Keratinocyte (primary cell): ENCODE measurements at regions not wholly inside any gene's neighbourhood (a gene's known extent, or its start where the extent isn't known, plus 50 kb on each side); places are given as distances from the start of the nearest gene placed in this dataset.

Source experiments
- DNase-seq: peaks from one replicate; pipeline ENCODE4 v3.0.0-alpha.2; 2011; ENCODE audit warnings: low read depth, missing footprints, low spot score
- FAIRE-seq: peaks from 2 replicates; lab custom pipeline; 2011; peaks lifted over from hg19 to GRCh38; lab: Jason Lieb, UNC
- H2AFZ ChIP-seq: 2 replicates; pipeline ENCODE4 v1.6.0; 2012; ENCODE audit warnings: low read length, control low read depth, inconsistent platforms; ENCODE audit not compliant: control insufficient read depth
- H3K27ac ChIP-seq: 2 replicates; pipeline ENCODE4 v1.5.1; 2011; ENCODE audit warnings: low read length; ENCODE audit not compliant: control insufficient read depth, insufficient read depth
- H3K27me3 ChIP-seq: 3 replicates; pipeline ENCODE4 v1.6.0; 2011; ENCODE audit warnings: low read length; ENCODE audit not compliant: control insufficient read depth, insufficient read depth; ENCODE audit errors: extremely low read depth
- H3K36me3 ChIP-seq, 2 experiments: 2 replicates in 1 of 2; 3 replicates in 1 of 2; pipeline ENCODE4 v1.5.1; 2011; ENCODE audit warnings: low read length in 2 of 2, mild to moderate bottlenecking in 1 of 2; ENCODE audit not compliant: control insufficient read depth in 2 of 2, insufficient read depth in 2 of 2; ENCODE audit errors: extremely low read depth in 1 of 2
- H3K4me1 ChIP-seq: 3 replicates; pipeline ENCODE4 v1.5.1; 2011; ENCODE audit warnings: low read length; ENCODE audit not compliant: control insufficient read depth, insufficient read depth; ENCODE audit errors: extremely low read depth
- H3K4me2 ChIP-seq: 3 replicates; pipeline ENCODE4 v1.6.0; 2011; ENCODE audit warnings: low read depth, low read length; ENCODE audit not compliant: control insufficient read depth, insufficient read depth; ENCODE audit errors: extremely low read depth
- H3K4me3 ChIP-seq, 3 experiments: fragments of 200-600 bp in 1 of 3; sonication (generic) in 1 of 3; 2 replicates in 2 of 3; 3 replicates in 1 of 3; pipeline ENCODE4 v1.5.1; 2011 to 2016; ENCODE audit warnings: low read length in 3 of 3, mild to moderate bottlenecking in 3 of 3, control low read depth in 2 of 3, inconsistent platforms in 1 of 3, low read depth in 1 of 3, mixed read lengths in 1 of 3, mixed run types in 1 of 3, moderate library complexity in 1 of 3; ENCODE audit not compliant: control insufficient read depth in 2 of 3, insufficient read depth in 2 of 3; ENCODE audit errors: extremely low read depth in 1 of 3
- H3K79me2 ChIP-seq: 2 replicates; pipeline ENCODE4 v1.6.0; 2012; ENCODE audit warnings: low read length; ENCODE audit not compliant: control insufficient read depth, insufficient read depth
- H3K9ac ChIP-seq: 3 replicates; pipeline ENCODE4 v1.6.0; 2011; ENCODE audit warnings: low read length; ENCODE audit not compliant: control insufficient read depth, insufficient read depth; ENCODE audit errors: extremely low read depth
- H3K9me1 ChIP-seq: 3 replicates; pipeline ENCODE4 v1.6.0; 2011; ENCODE audit warnings: low read length; ENCODE audit not compliant: control insufficient read depth, insufficient read depth; ENCODE audit errors: extremely low read depth
- H3K9me3 ChIP-seq: 2 replicates; pipeline ENCODE4 v1.5.1; 2012; ENCODE audit warnings: low read depth, low read length; ENCODE audit not compliant: control insufficient read depth
- H4K20me1 ChIP-seq: 3 replicates; pipeline ENCODE4 v1.6.0; 2011; ENCODE audit warnings: low read length; ENCODE audit not compliant: control insufficient read depth, insufficient read depth; ENCODE audit errors: extremely low read depth
- EZH2 ChIP-seq: IDR thresholded peaks from one replicate; pipeline ENCODE4 v1.6.1; 2012; ENCODE audit warnings: inconsistent platforms, mild to moderate bottlenecking, low read length, moderate library complexity
- dilution Hi-C: fragments of 300-500 bp; cut with MboI; formaldehyde crosslinking; loops from one replicate; pipeline ENCODE4 v1.7.0; 2020; ENCODE audit warnings: low sequenced_read_pairs; ENCODE audit not compliant: extremely low pct_ligation_motif_present
- TF ChIP-seq, protein P1 (sequence below), 3 experiments: IDR thresholded peaks in 1 of 3; conservative IDR thresholded peaks in 1 of 3; optimal IDR thresholded peaks in 1 of 3; 2 replicates in 2 of 3; 3 replicates in 1 of 3; pipeline versions ENCODE3 to v1.5.1; 2011; ENCODE audit warnings: low read length in 3 of 3, mild to moderate bottlenecking in 3 of 3, moderate library complexity in 2 of 3, control low read depth in 1 of 3, inconsistent platforms in 1 of 3; ENCODE audit not compliant: insufficient read depth in 2 of 3; ENCODE audit errors: extremely low read depth in 1 of 3

DNA sequence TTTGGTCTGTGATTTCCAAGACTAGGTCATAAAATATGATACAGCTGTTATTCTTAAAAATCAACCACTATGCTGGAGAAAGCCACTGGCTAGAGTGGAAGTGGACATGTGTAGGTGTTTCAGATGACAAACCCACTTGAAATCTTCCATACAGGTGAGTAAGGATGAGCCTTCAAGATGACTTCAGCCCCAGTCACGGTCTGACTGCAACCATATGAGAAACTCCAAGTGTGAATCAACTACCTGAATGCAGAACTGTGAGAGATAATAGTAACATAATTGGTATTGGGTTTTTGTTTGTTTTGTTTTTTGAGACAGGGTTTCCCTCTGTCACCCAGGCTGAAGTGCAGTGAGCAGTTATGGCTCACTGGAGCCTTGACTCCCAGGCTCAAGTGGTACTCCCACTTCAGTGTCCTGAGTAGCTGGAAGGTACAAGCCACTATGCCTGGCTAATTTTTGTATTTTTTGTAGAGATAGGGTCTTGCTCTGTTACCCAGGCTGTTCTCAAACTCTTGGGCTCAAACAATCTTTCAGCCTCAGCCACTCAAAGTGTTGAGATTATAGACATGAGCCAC, 273.3 kb upstream of the LRIG3 start:
- Histone ChIP-seq H3K79me2 (no peaks in the 10 kb centered on the region), H3K9me1 (no peaks in the 10 kb centered on the region), H3K27ac (no peak overlapping the region), H3K4me3 (no peak overlapping the region), H3K9ac (no peak overlapping the region), H3K4me2 (no peak overlapping the region), H3K27me3 (peaks cover 3% of the 10 kb centered on the region), H3K4me1 (no peaks in the 10 kb centered on the region), H3K36me3 (no peaks in the 10 kb centered on the region), H2AFZ (no peak overlapping the region), H3K9me3 (no peaks in the 10 kb centered on the region), H4K20me1 (no peaks in the 10 kb centered on the region)
- TF ChIP-seq, protein P1, sequence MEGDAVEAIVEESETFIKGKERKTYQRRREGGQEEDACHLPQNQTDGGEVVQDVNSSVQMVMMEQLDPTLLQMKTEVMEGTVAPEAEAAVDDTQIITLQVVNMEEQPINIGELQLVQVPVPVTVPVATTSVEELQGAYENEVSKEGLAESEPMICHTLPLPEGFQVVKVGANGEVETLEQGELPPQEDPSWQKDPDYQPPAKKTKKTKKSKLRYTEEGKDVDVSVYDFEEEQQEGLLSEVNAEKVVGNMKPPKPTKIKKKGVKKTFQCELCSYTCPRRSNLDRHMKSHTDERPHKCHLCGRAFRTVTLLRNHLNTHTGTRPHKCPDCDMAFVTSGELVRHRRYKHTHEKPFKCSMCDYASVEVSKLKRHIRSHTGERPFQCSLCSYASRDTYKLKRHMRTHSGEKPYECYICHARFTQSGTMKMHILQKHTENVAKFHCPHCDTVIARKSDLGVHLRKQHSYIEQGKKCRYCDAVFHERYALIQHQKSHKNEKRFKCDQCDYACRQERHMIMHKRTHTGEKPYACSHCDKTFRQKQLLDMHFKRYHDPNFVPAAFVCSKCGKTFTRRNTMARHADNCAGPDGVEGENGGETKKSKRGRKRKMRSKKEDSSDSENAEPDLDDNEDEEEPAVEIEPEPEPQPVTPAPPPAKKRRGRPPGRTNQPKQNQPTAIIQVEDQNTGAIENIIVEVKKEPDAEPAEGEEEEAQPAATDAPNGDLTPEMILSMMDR (optimal IDR thresholded peaks at IDR 0.05 in 1 of 3, IDR thresholded peaks at IDR 0.05 in 1 of 3, conservative IDR thresholded peaks at IDR 0.05 in 1 of 3; ENCODE audit: extremely low read depth in 1 of 3, insufficient read depth in 2 of 3, low read length in 3 of 3): no peak
- TF ChIP-seq EZH2: no peak
- DNase-seq (no peak), FAIRE-seq (no peak)
- dilution Hi-C loops: no loop called here

DNA sequence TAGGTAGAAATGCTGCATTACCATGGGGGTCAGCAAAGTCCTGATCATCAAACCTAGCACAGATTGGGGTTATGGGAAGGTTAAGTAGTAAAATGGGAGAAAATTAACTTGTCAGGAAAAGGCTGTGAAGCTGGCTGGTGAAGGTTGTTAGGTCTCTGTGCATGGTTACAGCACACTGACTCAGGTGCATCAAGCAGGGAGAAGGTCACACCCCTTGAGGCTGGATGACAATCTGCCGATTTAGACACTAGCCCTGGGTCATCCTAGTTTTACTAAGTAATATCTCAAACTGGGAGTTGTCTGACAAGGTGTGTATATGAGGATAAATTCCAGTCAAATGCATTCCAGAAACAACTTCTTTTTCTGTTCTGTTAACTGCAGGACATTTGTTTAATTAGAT, 271.1 kb upstream of the LRIG3 start:
- FAIRE-seq (no peak), DNase-seq (no peak)
- TF ChIP-seq, protein P1 (optimal IDR thresholded peaks at IDR 0.05 in 1 of 3, IDR thresholded peaks at IDR 0.05 in 1 of 3, conservative IDR thresholded peaks at IDR 0.05 in 1 of 3; ENCODE audit: extremely low read depth in 1 of 3, insufficient read depth in 2 of 3, low read length in 3 of 3): no peak
- no peak for TF ChIP-seq EZH2
- Histone ChIP-seq H3K4me3 (no peak overlapping the region), H3K36me3 (no peaks in the 10 kb centered on the region), H3K4me1 (no peaks in the 10 kb centered on the region), H2AFZ (no peak overlapping the region), H3K9me3 (no peaks in the 10 kb centered on the region), H4K20me1 (no peaks in the 10 kb centered on the region), H3K79me2 (no peaks in the 10 kb centered on the region), H3K4me2 (no peak overlapping the region), H3K9me1 (no peaks in the 10 kb centered on the region), H3K27me3 (no peaks in the 10 kb centered on the region), H3K9ac (no peak overlapping the region), H3K27ac (no peak overlapping the region)
- dilution Hi-C loops: no loop called here
